ENCODE measurements at regions not wholly inside any gene's neighbourhood (a gene's known extent, or its start where the extent isn't known, plus 50 kb on each side); places are given as distances from the start of the nearest gene placed in this dataset.

DNA sequence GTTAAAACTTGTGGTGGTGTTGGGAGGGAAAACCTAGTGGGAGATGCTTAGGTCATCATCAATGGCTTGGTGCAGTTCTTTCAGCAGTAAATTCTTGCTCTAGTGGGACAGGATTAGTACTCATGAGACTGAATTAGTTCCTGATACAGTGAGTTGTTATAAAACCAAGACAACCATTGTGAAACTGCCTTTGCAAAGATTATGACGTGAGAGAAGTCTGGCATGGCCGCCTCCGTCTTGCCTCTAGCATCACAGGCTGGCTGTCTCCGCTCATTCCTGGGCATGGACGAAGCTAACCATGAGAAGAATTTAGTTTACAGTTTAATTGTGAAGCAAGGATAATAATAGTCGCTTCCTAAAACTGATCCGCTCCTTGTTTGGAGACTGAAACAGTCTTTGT, 186.4 kb downstream of the KIF20B start:
- no peak for DNase-seq

GRCh38 chr10:89888321-89889070, 187.1 kb downstream of the KIF20B start:
- DNase-seq, result no peak

- no peak for DNase-seq
Observed at GRCh38 chr10:89889606-89890005, 188.2 kb downstream of the KIF20B start.

DNA sequence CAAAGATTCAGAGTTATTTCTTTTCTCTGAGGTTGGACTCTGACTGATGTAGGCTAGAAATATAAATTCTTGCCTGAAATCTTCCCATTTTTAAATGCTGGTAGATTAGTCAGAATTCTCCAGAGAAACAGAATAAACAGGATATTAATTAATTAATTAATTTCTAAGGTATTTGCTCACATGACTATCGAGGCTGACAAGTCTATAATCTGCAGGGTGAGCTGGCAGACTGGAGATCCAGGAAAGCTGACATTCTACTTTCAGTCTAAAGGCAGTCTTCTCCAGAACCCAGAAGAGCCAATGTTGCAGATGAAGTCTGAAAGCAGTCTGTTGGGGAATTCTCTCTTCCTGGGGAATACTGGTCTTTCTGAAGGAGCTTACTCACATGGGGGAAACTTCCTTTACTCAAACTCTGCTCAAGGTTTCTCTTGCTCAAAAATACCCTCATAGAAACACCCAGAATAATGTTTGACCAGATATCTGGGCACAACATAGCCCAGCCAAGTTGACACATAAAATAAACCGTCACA, 189.7 kb downstream of the KIF20B start:
- no peak for DNase-seq

DNA sequence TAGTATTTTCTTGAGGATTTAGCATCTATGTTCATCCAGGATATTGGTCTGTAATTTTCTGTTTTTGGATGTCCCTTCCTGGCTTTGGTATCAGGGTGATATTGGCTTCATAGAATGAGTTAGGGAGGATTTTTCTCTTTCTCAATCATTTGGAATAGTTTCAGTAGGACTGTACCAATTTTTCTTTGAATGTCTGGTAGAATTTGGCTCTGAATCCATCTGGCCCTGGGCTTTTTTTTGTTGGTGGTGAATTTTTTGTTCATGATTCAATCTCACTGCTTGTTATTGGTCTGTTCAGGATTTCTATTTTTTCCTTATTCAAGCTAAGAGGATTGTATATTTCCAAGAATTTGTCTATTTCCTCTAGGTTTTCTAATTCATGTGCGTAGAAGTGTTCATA, 192.7 kb downstream of the KIF20B start:
- DNase-seq, result no peak

DNA sequence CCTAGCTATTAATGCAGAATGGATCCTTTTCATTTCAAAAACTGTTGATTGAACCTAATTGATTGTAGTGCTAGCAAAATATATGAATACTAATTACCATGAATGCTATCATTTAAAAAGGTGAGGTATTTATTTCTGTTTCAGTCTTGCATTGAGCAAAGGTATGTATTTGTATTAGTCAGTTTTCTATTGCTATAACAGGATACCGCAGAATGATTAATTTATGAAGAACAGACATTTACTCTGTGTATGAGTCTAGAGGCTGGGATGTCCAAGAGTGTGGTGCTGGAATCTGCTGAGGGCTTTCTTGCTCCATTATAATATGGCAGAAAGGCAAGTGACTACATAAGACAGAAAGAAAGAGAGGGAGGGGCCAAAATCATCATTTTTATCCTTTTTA, 199.2 kb downstream of the KIF20B start:
- no peak for DNase-seq

- DNase-seq, result no peak
Observed at GRCh38 chr10:89901895-89902294, 200.5 kb downstream of the KIF20B start.

DNA sequence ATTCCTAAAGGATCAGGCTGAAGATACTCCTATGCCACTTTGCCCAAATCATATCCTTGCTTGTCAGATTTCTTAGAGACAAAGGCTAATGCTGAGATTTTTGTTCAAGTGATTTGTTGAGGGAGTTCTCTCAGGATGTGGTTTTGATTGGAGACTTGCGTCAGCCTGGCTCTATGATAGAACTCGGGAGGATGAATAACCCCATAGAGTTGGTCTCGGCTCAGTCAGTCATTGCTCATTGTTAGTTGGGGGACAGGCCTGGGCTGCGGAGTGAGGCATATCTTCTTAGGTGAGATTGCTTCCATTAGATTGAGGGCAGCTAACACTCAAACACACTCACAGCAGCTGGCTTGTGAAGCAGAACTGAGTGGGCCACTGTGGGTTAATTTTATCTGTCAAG, 203.4 kb downstream of the KIF20B start:
- DNase-seq, result no peak

DNA sequence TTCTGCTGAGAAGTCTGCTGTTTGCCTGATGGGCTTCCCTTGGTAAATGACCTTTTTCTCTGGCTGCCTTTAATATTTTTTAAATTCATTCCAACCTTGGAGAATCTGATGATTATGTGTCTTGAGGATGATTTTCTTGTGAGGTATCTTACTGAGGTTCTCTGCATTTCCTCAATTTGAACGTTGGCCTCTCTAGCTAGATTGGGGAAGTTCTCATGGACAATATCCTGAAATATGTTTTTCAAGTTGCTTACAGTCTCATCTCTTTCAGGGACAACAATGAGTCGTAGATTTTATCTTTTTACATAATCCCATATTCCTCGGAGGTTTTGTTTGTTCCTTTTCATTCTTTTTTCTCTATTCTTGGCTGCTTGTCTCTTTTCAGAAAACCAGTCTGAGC, 208.4 kb downstream of the KIF20B start:
- no peak for DNase-seq

DNA sequence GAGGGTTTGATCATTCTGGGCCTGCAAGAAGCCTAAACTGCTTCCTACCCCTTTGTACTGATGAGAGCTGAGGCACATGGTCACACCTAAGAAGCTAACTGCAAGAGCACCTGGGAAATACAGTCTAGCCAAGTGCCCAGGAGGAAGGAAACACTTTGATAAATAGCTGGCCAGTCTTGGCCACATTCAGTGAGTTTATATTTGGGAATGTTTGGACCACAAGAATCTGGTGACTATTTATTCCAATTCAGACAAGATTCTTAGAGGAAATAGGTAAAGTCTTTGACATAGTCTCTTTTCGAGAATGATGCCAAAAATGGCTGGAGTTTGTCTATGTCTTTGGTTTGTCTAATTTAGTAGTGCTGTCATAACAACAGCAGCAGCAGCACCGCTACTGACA, 213.6 kb downstream of the KIF20B start:
- no peak for DNase-seq

DNA sequence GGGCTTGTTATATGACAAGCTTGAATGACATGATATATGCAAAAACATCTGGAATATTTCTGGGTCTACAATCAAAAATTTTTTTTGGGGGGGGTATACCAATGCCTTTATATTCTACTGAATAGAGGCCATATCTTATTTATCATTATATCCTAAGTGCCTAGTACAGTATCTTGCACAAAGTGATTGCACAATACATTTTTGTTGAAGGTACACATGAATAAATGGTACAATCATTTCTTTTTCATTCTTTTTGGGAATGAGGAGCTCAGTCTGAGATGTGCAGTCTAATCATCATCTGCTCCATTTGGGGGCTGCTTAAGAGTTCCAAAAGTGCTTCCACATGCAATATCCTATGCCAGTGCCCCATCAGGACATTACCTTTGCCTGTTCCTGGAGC, 214.6 kb downstream of the KIF20B start:
- DNase-seq, result no peak

DNA sequence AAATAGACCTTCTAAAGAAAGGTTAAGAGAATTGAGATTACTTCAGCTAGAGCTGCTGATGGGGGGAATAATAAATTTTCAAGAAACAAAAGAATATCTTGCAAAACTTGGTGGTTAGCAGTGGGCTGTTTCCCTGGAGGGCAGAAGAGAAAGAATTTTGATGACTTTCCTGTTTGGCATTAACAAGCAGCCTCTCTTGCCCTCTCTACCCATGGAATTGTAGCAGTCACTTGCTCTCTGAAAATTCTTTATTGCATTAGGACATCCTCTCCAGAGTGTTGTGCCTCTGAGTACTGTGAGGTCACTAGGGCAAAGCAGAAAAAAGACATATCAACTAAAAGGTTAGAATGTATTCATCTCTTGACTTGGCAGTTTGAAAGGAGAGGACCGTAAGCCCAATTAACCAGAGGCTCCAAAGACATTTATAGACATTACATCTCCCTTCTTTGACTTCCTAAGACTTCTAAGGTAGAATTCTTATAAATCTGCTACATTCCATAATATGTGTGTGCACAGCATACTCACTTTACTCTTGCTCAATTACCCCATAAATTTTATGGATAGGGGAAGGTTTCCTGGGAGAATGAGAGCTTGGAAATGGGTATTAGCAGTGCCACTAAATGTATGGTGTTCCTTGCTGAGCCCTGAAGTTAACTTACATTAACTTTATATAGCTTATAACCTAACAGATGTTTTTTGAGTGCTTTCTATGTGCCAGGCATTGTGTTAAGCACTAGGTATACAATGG, 215.3 kb downstream of the KIF20B start:
- no peak for DNase-seq

DNA sequence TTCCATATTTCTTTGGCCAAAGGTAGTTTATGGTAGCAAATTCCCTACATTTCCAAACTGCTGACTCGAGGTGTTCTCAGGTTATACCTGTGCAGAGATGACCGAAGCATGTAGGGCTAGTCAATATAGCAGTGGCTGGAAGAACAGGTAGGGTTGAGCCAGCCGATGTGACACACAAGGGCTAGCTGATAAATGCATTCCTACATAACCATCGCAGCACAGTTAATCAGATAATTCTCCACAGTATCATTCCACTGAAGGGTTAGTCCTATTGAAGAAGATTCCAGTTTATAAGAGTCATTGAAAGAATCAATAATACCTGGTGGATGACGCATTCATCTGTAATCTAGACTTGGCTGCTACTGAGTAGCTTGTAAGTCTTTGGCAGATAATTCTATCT, 220.0 kb downstream of the KIF20B start:
- DNase-seq, result no peak

- DNase-seq, result no peak
Observed at GRCh38 chr10:89923661-89924060, 222.3 kb downstream of the KIF20B start.

DNA sequence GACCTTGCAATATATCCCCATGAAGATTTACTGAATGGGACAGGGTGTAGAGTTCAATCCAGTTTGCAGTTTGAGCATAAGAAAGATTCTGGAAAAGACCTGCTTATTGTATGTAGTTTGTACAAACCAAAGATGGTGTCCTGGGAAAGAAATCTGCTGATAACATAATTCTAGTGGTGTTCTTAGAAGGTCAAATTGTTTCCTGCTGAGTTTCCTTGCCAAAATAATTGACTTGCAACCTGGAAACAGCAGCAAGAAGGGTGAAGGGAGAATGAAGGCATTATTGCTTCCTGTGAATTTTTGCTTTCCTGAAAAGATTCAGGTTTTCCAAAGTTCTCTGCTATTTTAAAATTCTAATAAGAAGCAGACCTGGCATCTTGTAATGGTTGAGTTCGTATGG, 222.9 kb downstream of the KIF20B start:
- DNase-seq, result no peak

DNA sequence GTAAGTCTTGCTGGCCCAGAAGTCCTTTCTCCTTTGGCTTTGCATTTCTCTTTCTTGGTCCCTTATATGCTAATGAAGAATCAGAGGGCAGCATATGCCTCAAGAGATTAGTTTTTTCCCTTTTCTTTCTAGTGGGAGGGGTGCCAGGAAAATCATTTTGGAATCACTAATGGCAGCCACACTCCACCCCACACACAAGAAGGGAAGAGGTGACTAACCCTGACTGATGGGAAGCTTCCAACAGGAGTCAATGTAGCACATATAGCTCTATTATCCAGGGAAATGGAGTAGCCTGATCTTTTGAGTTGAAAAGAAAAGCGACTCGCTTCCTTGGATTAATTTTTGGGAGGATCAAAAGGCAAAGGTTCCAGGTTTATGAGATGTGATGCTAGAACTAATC, 225.3 kb downstream of the KIF20B start:
- no peak for DNase-seq

- DNase-seq, result no peak
Observed at GRCh38 chr10:89929282-89930026, 228.1 kb downstream of the KIF20B start.

- no peak for DNase-seq
Observed at GRCh38 chr10:89937494-89937893, 236.1 kb downstream of the KIF20B start.

DNA sequence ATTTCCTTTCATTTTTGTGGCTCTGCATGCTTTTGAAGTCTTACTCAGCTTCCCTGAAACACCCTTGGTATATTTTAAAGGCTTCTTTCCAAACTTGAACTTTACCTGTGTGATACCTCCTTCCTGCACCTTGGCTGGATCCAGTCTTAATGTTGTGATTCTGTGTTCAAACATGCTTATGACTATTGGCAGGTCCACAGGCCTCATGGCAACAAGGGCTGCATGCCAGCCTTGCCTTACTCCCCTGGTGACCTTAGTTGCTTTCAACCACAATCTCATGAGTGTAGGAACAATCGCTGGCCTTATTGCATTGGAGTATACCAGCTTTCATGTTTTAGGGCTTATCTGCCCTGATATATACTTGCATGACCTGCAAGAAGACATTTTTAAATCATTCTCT, 238.7 kb downstream of the KIF20B start:
- no peak for DNase-seq

- DNase-seq, result no peak
Observed at GRCh38 chr10:89942217-89942616, 240.8 kb downstream of the KIF20B start.

- DNase-seq, result no peak
Observed at GRCh38 chr10:89944138-89944537, 242.7 kb downstream of the KIF20B start.

DNA sequence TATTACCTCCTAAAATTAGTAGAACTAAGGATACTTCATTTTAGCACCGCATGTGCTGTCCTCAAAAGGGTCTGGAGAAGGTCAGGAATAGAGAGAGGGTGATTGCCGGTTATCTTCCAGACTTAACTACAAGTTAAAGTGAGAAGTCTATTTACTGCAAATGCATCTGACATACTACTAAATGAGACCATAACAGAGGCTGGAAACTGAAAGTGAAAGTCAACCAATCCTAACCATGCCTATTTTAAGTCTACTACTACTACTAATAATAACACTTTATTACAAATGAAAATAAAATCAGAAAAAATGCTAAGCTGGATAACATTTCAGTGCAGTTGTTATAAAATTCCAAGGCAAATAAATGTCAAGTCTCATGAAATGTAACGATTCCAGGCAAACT, 244.7 kb downstream of the KIF20B start:
- no peak for DNase-seq

DNA sequence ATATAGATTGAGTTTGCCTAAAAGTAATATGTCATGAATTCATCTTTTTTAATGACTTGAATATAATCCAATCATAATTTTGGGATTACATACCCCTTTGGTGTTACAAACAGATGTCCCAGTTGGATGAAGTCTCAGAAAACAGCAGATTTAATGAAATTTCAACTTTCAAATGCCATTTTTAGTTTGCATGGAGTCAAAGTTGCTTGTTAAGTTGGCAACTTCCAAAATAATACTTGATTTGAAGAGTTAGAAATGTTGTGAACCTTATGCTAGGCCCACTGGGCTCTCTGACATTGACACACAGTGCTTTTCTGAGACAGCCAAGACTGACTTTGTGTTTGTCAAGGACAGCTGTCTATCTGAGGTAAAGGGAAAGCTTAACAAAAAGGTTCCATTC, 248.1 kb downstream of the KIF20B start:
- DNase-seq, result no peak

GRCh38 chr10:89952325-89952724, 250.9 kb downstream of the KIF20B start:
- DNase-seq, result no peak

Data from amniotic stem cell (primary cell).